Osteocyte (in vitro differentiated cells): ENCODE measurements at regions not wholly inside any gene's neighbourhood (a gene's known extent, or its start where the extent isn't known, plus 50 kb on each side); places are given as distances from the start of the nearest gene placed in this dataset.
"Not testable (repeated sequence)": the region's sequence is repeated elsewhere in the genome, so short reads cannot be mapped to it uniquely, and the experiment has no call there.

ENCODE experiments used
- DNase-seq: peaks from one replicate; pipeline ENCODE4 v3.0.0; 2021; ENCODE audit warnings: mixed read lengths; ENCODE audit not compliant: unreplicated experiment; ENCODE audit errors: extremely low spot score
- H3K27ac Mint-ChIP-seq: one replicate; pipeline ENCODE4 v1.8.0; 2021; ENCODE audit warnings: mild to moderate bottlenecking, mixed read lengths; ENCODE audit not compliant: unreplicated experiment
- H3K27me3 Mint-ChIP-seq: one replicate; pipeline ENCODE4 v1.8.0; 2021; ENCODE audit warnings: mixed read lengths; ENCODE audit not compliant: unreplicated experiment
- H3K36me3 Mint-ChIP-seq: one replicate; pipeline ENCODE4 v1.8.0; 2021; ENCODE audit warnings: mixed read lengths; ENCODE audit not compliant: unreplicated experiment
- H3K4me1 Mint-ChIP-seq: one replicate; pipeline ENCODE4 v1.8.0; 2021; ENCODE audit warnings: mixed read lengths; ENCODE audit not compliant: unreplicated experiment
- H3K4me3 Mint-ChIP-seq: one replicate; pipeline ENCODE4 v1.8.0; 2021; ENCODE audit warnings: mild to moderate bottlenecking, moderate library complexity, mixed read lengths; ENCODE audit not compliant: unreplicated experiment
- H3K9me3 Mint-ChIP-seq: one replicate; pipeline ENCODE4 v1.8.0; 2021; ENCODE audit warnings: mixed read lengths; ENCODE audit not compliant: unreplicated experiment
- TF ChIP-seq, protein P1 (sequence below): fragments of 200-600 bp; sonication (generic); IDR thresholded peaks from 2 replicates; pipeline ENCODE4 v1.5.0; 2021; ENCODE audit warnings: antibody characterized with exemption, mild to moderate bottlenecking, moderate library complexity

DNA sequence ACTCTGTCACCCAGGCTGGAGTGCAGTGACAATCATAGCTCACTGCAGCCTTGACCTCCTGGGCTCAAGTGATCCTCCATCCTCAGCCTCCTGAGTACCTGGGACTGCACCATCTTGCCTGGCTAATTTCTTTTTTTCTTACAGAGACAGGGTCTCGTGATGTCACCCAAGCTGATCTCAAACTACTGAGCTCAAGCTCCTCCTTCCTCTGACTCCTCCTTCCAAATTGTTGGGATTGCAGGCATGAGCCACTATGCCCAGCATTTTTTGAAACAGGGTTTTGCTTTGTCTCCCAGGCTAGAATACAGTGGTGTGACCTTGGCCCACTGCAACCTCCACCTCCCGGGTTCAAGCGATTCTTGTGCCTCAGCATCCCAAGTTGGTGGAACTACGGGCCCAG lies 358.3 kb upstream of the MTNR1B start:
- no peak for DNase-seq
- Mint-ChIP-seq H3K4me3 (no peak overlapping the region), H3K27ac (no peak overlapping the region), H3K36me3 (no peaks in the 10 kb centered on the region), H3K27me3 (no peaks in the 10 kb centered on the region), H3K4me1 (no peaks in the 10 kb centered on the region), H3K9me3 (no peaks in the 10 kb centered on the region)
- TF ChIP-seq, protein P1, sequence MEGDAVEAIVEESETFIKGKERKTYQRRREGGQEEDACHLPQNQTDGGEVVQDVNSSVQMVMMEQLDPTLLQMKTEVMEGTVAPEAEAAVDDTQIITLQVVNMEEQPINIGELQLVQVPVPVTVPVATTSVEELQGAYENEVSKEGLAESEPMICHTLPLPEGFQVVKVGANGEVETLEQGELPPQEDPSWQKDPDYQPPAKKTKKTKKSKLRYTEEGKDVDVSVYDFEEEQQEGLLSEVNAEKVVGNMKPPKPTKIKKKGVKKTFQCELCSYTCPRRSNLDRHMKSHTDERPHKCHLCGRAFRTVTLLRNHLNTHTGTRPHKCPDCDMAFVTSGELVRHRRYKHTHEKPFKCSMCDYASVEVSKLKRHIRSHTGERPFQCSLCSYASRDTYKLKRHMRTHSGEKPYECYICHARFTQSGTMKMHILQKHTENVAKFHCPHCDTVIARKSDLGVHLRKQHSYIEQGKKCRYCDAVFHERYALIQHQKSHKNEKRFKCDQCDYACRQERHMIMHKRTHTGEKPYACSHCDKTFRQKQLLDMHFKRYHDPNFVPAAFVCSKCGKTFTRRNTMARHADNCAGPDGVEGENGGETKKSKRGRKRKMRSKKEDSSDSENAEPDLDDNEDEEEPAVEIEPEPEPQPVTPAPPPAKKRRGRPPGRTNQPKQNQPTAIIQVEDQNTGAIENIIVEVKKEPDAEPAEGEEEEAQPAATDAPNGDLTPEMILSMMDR: no peak

DNA sequence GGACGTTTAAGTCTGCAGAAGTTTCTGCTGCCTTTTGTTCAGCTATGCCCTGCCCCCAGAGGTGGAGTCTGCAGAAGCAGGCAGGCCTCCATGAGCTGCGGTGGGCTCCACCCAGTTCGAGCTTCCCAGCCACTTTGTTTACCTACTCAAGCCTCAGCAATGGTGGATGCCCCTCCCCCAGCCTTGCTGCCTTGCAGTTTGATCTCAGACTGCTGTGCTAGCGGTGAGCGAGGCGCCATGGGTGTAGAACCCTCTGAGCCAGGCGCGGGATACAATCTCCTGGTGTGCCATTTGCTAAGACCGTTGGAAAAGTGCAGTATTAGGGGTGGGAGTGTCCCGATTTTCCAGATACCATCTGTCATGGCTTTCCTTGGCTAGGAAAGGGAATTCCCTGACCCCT lies 351.4 kb upstream of the MTNR1B start:
- not testable (repeated sequence) for H3K9me3 Mint-ChIP-seq, H3K36me3 Mint-ChIP-seq, H3K4me3 Mint-ChIP-seq, H3K27me3 Mint-ChIP-seq, DNase-seq, H3K4me1 Mint-ChIP-seq, H3K27ac Mint-ChIP-seq

DNA sequence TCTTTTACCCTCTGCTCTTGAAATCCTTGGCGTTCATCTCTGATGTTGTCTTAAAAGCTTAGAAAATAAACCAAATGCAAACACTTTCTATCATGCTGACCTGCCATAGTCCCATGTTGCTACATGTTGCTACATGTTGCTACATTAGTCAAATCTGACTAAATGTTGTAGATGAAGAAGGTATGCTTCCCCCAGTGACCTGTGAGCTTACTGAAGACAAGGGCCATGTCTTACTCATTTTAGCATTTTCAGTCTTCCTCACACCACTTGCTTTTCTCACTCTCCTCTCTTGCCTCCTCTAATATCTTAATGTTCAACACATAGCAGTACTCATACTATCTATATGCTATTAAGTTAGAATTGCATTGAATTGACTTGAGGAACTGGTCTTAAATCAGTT lies 346.4 kb upstream of the MTNR1B start:
- no peaks in the 10 kb centered on the region for H3K36me3 Mint-ChIP-seq
- H3K9me3 Mint-ChIP-seq: no peaks in the 10 kb centered on the region
- peaks cover 5% of the 10 kb centered on the region for H3K4me1 Mint-ChIP-seq
- no peak overlapping the region for H3K4me3 Mint-ChIP-seq
- TF ChIP-seq, protein P1: no peak
- H3K27ac Mint-ChIP-seq: no peak overlapping the region
- H3K27me3 Mint-ChIP-seq: no peaks in the 10 kb centered on the region
- no peak for DNase-seq

DNA sequence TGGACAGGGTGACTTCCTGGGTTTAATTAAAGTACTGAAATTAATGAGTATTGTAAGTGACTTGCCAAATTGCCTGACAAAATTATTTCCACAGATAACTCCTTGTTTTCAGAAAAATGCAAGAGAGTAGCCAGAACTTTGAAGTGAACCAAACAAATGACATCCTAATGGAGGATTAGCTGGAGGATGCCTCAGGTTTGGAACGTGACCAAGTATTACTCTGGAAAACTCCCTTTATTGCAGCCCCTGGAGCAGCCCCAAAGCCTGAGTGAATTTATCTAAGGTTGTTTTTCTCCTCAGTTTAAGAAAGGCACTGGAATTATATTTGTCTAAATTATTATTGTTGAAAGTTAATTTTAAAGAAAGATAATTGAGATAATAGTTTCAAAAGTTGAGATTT lies 343.6 kb upstream of the MTNR1B start:
- TF ChIP-seq, protein P1: no peak
- Mint-ChIP-seq H3K27me3 (no peaks in the 10 kb centered on the region), H3K4me1 (peaks cover 15% of the 10 kb centered on the region), H3K36me3 (no peaks in the 10 kb centered on the region), H3K27ac (no peak overlapping the region), H3K9me3 (no peaks in the 10 kb centered on the region), H3K4me3 (no peak overlapping the region)
- DNase-seq: no peak

DNA sequence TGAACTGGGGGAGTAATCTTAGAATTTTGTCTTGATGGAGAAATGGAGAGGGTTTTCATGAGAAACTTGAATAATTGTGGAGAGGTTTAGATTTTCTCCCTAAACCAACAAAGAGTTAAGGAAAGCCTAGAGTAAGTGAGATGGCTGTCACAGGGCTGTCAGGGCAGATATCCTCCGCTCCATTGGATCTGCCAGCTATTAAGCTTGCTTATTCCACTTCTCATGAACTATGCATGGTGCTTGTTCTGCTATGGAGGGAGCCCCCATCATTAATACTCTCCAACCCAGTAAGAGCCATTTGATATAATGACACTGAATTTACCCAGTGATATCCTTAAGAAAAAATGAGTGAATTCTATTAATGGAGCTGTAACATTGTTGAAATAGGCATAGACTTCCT lies 342.8 kb upstream of the MTNR1B start:
- Mint-ChIP-seq H3K27me3 (no peaks in the 10 kb centered on the region), H3K9me3 (no peaks in the 10 kb centered on the region), H3K4me3 (no peak overlapping the region), H3K4me1 (peaks cover 15% of the 10 kb centered on the region), H3K36me3 (no peaks in the 10 kb centered on the region), H3K27ac (no peak overlapping the region)
- DNase-seq: no peak
- TF ChIP-seq, protein P1: no peak

DNA sequence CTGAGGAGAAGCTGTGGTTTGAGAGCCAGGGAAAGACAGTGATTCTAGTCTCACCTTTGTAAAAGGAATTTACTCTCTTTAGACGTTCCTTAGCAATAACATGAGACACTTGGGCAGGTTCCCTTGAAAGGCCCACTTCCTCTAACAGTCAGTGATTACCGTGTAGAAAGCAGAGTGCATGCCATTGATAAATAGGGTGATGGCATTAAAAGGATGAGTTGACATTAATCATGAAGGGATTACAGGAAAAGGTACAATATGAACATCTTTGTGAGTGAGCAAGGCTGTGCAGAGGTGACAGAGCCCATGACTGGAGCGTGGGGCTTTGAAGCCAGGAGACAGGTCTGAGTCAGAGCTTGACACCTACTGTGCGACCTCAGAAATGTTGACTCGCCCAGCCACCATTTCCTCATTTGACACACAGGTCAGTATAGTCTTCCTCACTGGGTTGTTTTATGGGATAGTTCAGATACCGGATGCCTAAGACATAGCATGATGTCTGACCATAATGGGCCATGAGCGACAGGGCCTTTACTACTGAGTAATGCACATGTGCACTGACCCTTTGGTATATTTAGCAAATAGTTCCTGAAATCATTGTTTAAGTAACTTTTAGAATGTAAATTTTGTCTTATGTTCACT lies 341.7 kb upstream of the MTNR1B start:
- H3K27ac Mint-ChIP-seq: no peak overlapping the region
- TF ChIP-seq, protein P1: no peak
- H3K4me1 Mint-ChIP-seq: peaks cover 15% of the 10 kb centered on the region
- H3K4me3 Mint-ChIP-seq: no peak overlapping the region
- DNase-seq: no peak
- H3K9me3 Mint-ChIP-seq: no peaks in the 10 kb centered on the region
- no peaks in the 10 kb centered on the region for H3K36me3 Mint-ChIP-seq
- no peaks in the 10 kb centered on the region for H3K27me3 Mint-ChIP-seq
